CD4-positive, alpha-beta T cell (primary cell): ENCODE measurements at regions not wholly inside any gene's neighbourhood (a gene's known extent, or its start where the extent isn't known, plus 50 kb on each side); places are given as distances from the start of the nearest gene placed in this dataset.

ENCODE experiments used
- ATAC-seq: fragments of 200-7000 bp; cut with Tn5 transposase; one replicate; pipeline ENCODE4 v1.10.0; 2022; ENCODE audit warnings: mild to moderate bottlenecking; ENCODE audit not compliant: poor library complexity
- CTCF ChIA-PET: fragments of 350-600 bp; sonication (Branson Sonifier 250); formaldehyde crosslinking; loops from one replicate; lab custom pipeline; 2021; ENCODE audit warnings: antibody characterized with exemption, inconsistent platforms; lab: Charles Lee
- POLR2A ChIA-PET: fragments of 350-600 bp; sonication (Branson Sonifier 250); formaldehyde crosslinking; loops from one replicate; lab custom pipeline; 2021; ENCODE audit warnings: antibody characterized with exemption, inconsistent platforms; lab: Charles Lee
- DNase-seq, 14 experiments: peaks; one replicate each; pipeline ENCODE4 v3.0.0-alpha.2; 2013 to 2020; ENCODE audit warnings: mixed read lengths in 2 of 14
- H3K27ac ChIP-seq, 2 donors: one replicate each; pipeline versions ENCODE4 v1.5.1 to v1.7.0; 2013; ENCODE audit warnings: low read length in 2 of 2, low read depth in 1 of 2, mild to moderate bottlenecking in 1 of 2
- H3K27me3 ChIP-seq, 2 experiments: 1 replicate in 1 of 2; 2 replicates in 1 of 2; pipeline versions ENCODE4 v1.6.1 to v1.7.0; 2013; ENCODE audit warnings: low read length in 2 of 2, control low read depth in 1 of 2, mild to moderate bottlenecking in 1 of 2, moderate library complexity in 1 of 2; ENCODE audit not compliant: insufficient read depth in 2 of 2, control insufficient read depth in 1 of 2
- H3K36me3 ChIP-seq: one replicate; pipeline ENCODE4 v1.6.1; 2013; ENCODE audit warnings: low read length, control low read depth; ENCODE audit not compliant: insufficient read depth
- H3K4me1 ChIP-seq: one replicate; pipeline ENCODE4 v1.6.1; 2013; ENCODE audit warnings: low read length, control low read depth; ENCODE audit not compliant: insufficient read depth
- H3K4me3 ChIP-seq: one replicate; pipeline ENCODE4 v1.5.1; 2013; ENCODE audit warnings: mild to moderate bottlenecking, low read length, moderate library complexity
- H3K9me3 ChIP-seq, 2 experiments: 1 replicate in 1 of 2; 2 replicates in 1 of 2; pipeline versions ENCODE4 v1.6.1 to v1.7.0; 2013; ENCODE audit warnings: low read length in 2 of 2, mild to moderate bottlenecking in 2 of 2, control low read depth in 1 of 2, moderate library complexity in 1 of 2; ENCODE audit not compliant: control insufficient read depth in 1 of 2, insufficient read depth in 1 of 2
- H3K27ac Mint-ChIP-seq: one replicate; pipeline ENCODE4 v1.8.0; 2020; ENCODE audit warnings: mixed read lengths
- H3K27me3 Mint-ChIP-seq: one replicate; pipeline ENCODE4 v1.8.0; 2021; ENCODE audit warnings: mixed read lengths
- H3K36me3 Mint-ChIP-seq: one replicate; pipeline ENCODE4 v1.8.0; 2021; ENCODE audit warnings: low read depth, mixed read lengths
- H3K4me1 Mint-ChIP-seq: one replicate; pipeline ENCODE4 v1.8.0; 2021; ENCODE audit warnings: low read depth, mixed read lengths
- H3K4me3 Mint-ChIP-seq: one replicate; pipeline ENCODE4 v1.8.0; 2020; ENCODE audit warnings: mild to moderate bottlenecking, mixed read lengths
- H3K9me3 Mint-ChIP-seq: one replicate; pipeline ENCODE4 v1.8.0; 2020; ENCODE audit warnings: mixed read lengths
- CTCF ChIP-seq: fragments of 200-600 bp; IDR thresholded peaks from one replicate; pipeline ENCODE4 v1.8.0; 2022; ENCODE audit warnings: antibody characterized with exemption, mild to moderate bottlenecking
- intact Hi-C, 2 experiments: fragments of 100-400 bp; cut with DNase I in 1 of 2; cut with micrococcal nuclease in 1 of 2; formaldehyde crosslinking; loops; one replicate each; pipeline versions ENCODE4 v1.15.1 to v1.9.0; 2023 to 2025; cut with DNase I, micrococcal nuclease

GRCh38 chr10:63919575-63920279 lies 398.5 kb downstream of the REEP3 start:
- Histone ChIP-seq H3K4me3 (no peak overlapping the region), H3K4me1 (no peaks in the 10 kb centered on the region), H3K27me3 (peaks cover 0 to 3% of the 10 kb centered on the region in 2 experiments), H3K36me3 (no peaks in the 10 kb centered on the region), H3K9me3 (no peaks in the 10 kb centered on the region), H3K27ac (no peak overlapping the region)
- POLR2A ChIA-PET: interaction anchor here (0.6 kb wide), 1 partner anchor 724 kb away, joined by 5 read pairs; no protein-coding TSS in a partner anchor
- CTCF ChIA-PET: no interaction called here
- no peak overlapping the region for H3K27ac Mint-ChIP-seq
- H3K4me3 Mint-ChIP-seq: no peak overlapping the region
- H3K27me3 Mint-ChIP-seq: peaks cover 9% of the 10 kb centered on the region
- no peak for TF ChIP-seq CTCF
- no peak for DNase-seq
- no peaks in the 10 kb centered on the region for H3K9me3 Mint-ChIP-seq
- no peaks in the 10 kb centered on the region for H3K36me3 Mint-ChIP-seq
- no peak for ATAC-seq
- intact Hi-C loops: no loop called here
- H3K4me1 Mint-ChIP-seq: no peaks in the 10 kb centered on the region

GRCh38 chr10:63920926-63921325 lies 399.7 kb downstream of the REEP3 start:
- Mint-ChIP-seq H3K27ac (no peak overlapping the region), H3K4me3 (no peak overlapping the region), H3K36me3 (no peaks in the 10 kb centered on the region), H3K9me3 (no peaks in the 10 kb centered on the region), H3K4me1 (no peaks in the 10 kb centered on the region), H3K27me3 (peaks cover 9% of the 10 kb centered on the region)
- H3K27ac ChIP-seq: no peak overlapping the region
- ChIA-PET POLR2A (no interaction called here), CTCF (no interaction called here)
- no peak for ATAC-seq
- no peaks in the 10 kb centered on the region for H3K36me3 ChIP-seq
- DNase-seq: no peak
- peaks cover 0 to 3% of the 10 kb centered on the region in 2 experiments for H3K27me3 ChIP-seq
- intact Hi-C loops: no loop called here
- no peaks in the 10 kb centered on the region for H3K4me1 ChIP-seq
- H3K4me3 ChIP-seq: no peak overlapping the region
- no peaks in the 10 kb centered on the region for H3K9me3 ChIP-seq
- TF ChIP-seq CTCF: no peak

GRCh38 chr10:63921908-63922467 lies 400.8 kb downstream of the REEP3 start:
- TF ChIP-seq CTCF: no peak
- intact Hi-C loops: no loop called here
- Mint-ChIP-seq H3K27me3 (peaks cover 9% of the 10 kb centered on the region), H3K36me3 (no peaks in the 10 kb centered on the region), H3K4me1 (no peaks in the 10 kb centered on the region), H3K4me3 (no peak overlapping the region), H3K27ac (no peak overlapping the region), H3K9me3 (no peaks in the 10 kb centered on the region)
- Histone ChIP-seq H3K36me3 (no peaks in the 10 kb centered on the region), H3K9me3 (no peaks in the 10 kb centered on the region), H3K4me1 (no peaks in the 10 kb centered on the region), H3K4me3 (no peak overlapping the region), H3K27ac (no peak overlapping the region), H3K27me3 (peaks cover 0 to 3% of the 10 kb centered on the region in 2 experiments)
- ATAC-seq (no peak), DNase-seq (no peak)
- ChIA-PET POLR2A (no interaction called here), CTCF (no interaction called here)
